Psoas muscle (tissue), 7 donors: ENCODE measurements at regions not wholly inside any gene's neighbourhood (a gene's known extent, or its start where the extent isn't known, plus 50 kb on each side); places are given as distances from the start of the nearest gene placed in this dataset.
A peak's percentile ranks its signal among the peaks of the same experiment; 100 is the strongest.

Experiments used
- ATAC-seq, 4 donors: fragments of 200-7000 bp; cut with Tn5 transposase; one replicate each; pipeline ENCODE4 v1.9.1; 2020; ENCODE audit warnings: moderate library complexity in 3 of 4, mild to moderate bottlenecking in 2 of 4
- DNase-seq, 2 donors: peaks; one replicate each; pipeline ENCODE4 v3.0.0-alpha.2; 2020
- H3K27ac ChIP-seq: fragments of 200-600 bp; one replicate; pipeline ENCODE4 v1.8.0; 2022
- H3K27me3 ChIP-seq, 3 donors: fragments of 200-600 bp in 1 of 3; one replicate each; pipeline versions ENCODE4 v1.6.1 to v1.8.0; 2013 to 2022; ENCODE audit warnings: low read length in 2 of 3, mild to moderate bottlenecking in 2 of 3, moderate library complexity in 1 of 3; ENCODE audit not compliant: insufficient read depth in 3 of 3
- H3K36me3 ChIP-seq, 2 donors: fragments of 200-600 bp in 1 of 2; one replicate each; pipeline versions ENCODE4 v1.6.1 to v1.8.0; 2013 to 2022; ENCODE audit warnings: low read depth in 1 of 2, mild to moderate bottlenecking in 1 of 2, moderate library complexity in 1 of 2; ENCODE audit not compliant: insufficient read depth in 1 of 2
- H3K4me1 ChIP-seq: fragments of 200-600 bp; one replicate; pipeline ENCODE4 v1.8.0; 2022
- H3K4me3 ChIP-seq: fragments of 200-600 bp; one replicate; pipeline ENCODE4 v1.8.0; 2022; ENCODE audit warnings: mild to moderate bottlenecking
- H3K9me3 ChIP-seq: fragments of 200-600 bp; one replicate; pipeline ENCODE4 v1.8.0; 2022
- CTCF ChIP-seq: fragments of 200-600 bp; IDR thresholded peaks from one replicate; pipeline ENCODE4 v1.8.0; 2022; ENCODE audit warnings: antibody characterized with exemption
- WGBS, 3 donors: extraction: QIAGEN DNeasy Blood & Tissue Kit; methylation state at CpG; one replicate each; pipeline versions ENCODE4 v1.1.6 to v1.1.7; 2013; 5-methylcytosine and 5-hydroxymethylcytosine counted together
- intact Hi-C, 2 donors: fragments of 100-400 bp; cut with DNase I; formaldehyde crosslinking; loops; one replicate each; pipeline versions ENCODE4 v1.11.0 to v1.14.2; 2022
- donor health status: healthy with polysubstance abuse.
- donor health status: DM: no; HTN: no; CAD: no; lungs with moderate emphysema.
- donor health status: Bipolar disorder and iron deficiency.
- donor health status: healthy.
- donor health status: DM: yes; HTN: yes; CAD: no.
- donor health status: DM: no; HTN: no; CAD: no.
- donor health status: DM: yes; HTN: yes; CAD: no.

GRCh38 chr1:30522031-30523004 is 201.1 kb downstream of the MATN1 start:
- Histone ChIP-seq H3K4me3 (no peak overlapping the region), H3K36me3 (no peaks in the 10 kb centered on the region), H3K9me3 (no peaks in the 10 kb centered on the region), H3K27ac (peak overlapping the region; percentile 93), H3K27me3 (no peaks in the 10 kb centered on the region), H3K4me1 (peaks cover 52% of the 10 kb centered on the region)
- peak; percentile 88 to 91 for DNase-seq
- intact Hi-C loops, result loop anchor here in 1 of 2 donors (10.0 kb wide), 1 partner anchor 1288 kb away; the partner anchor contains the start of genes MECR and PTPRU
- WGBS, 3 donors, result 13 to 16% (median 15%) methylated on average over 17 of the region's 17 CpGs
- TF ChIP-seq CTCF, result peak; percentile 15
- peak; percentile 51 to 69 (median 60) for ATAC-seq

DNA sequence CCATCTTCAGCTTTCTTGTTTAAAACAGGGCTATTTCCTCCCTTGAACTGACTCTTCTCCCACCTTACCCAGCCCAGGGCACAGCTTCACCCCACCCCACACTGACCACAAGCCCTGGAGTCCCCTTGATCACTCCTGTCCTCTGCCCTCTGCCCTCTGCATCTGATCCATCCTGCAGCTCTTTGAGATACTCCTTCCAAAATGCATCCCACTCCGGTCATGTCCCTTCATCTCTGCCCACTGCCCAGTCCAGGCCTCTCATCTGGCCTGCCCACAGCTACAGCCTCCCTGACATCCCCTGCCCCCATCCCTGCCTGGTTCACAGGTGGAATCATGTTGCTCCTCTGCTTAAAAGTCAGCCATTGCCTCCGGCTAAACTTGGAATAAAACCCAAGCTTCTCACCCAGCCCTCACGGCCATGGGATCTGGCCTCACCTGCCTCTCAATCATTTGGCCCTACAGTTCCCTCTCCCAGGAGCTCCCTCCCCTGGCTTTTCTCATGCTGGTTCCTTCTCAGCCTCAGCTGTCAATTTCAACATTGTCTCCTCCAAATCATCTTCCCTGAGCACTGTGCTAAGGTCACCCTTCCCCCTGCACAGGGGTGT is 202.0 kb downstream of the MATN1 start:
- intact Hi-C loops, result loop anchor here in 1 of 2 donors (10.0 kb wide), 1 partner anchor 1287 kb away; the partner anchor contains the start of genes MECR and PTPRU
- DNase-seq (no peak), ATAC-seq (no peak)
- Histone ChIP-seq H3K27me3 (peaks cover 0 to 2% (median 0%) of the 10 kb centered on the region in 3 donors), H3K4me3 (no peak overlapping the region), H3K4me1 (peaks cover 43% of the 10 kb centered on the region), H3K9me3 (no peaks in the 10 kb centered on the region), H3K27ac (peak overlapping the region; percentile 93), H3K36me3 (no peaks in the 10 kb centered on the region)
- TF ChIP-seq CTCF, result no peak
- 41 to 58% (median 50%) methylated on average over 3 of the region's 3 CpGs for WGBS, 3 donors

GRCh38 chr1:30520476-30520875 is 202.9 kb downstream of the MATN1 start:
- ATAC-seq, result no peak
- DNase-seq, result no peak
- Histone ChIP-seq H3K27ac (no peak overlapping the region), H3K4me3 (no peak overlapping the region), H3K36me3 (no peaks in the 10 kb centered on the region), H3K27me3 (peaks cover 0 to 3% (median 0%) of the 10 kb centered on the region in 3 donors), H3K9me3 (no peaks in the 10 kb centered on the region), H3K4me1 (peaks cover 37% of the 10 kb centered on the region)
- TF ChIP-seq CTCF, result no peak
- WGBS, 3 donors, result 68 to 77% (median 75%) methylated on average over 2 of the region's 2 CpGs
- intact Hi-C loops, result loop anchor here in 1 of 2 donors (10.0 kb wide), 1 partner anchor 1286 kb away; the partner anchor contains the start of genes MECR and PTPRU

DNA sequence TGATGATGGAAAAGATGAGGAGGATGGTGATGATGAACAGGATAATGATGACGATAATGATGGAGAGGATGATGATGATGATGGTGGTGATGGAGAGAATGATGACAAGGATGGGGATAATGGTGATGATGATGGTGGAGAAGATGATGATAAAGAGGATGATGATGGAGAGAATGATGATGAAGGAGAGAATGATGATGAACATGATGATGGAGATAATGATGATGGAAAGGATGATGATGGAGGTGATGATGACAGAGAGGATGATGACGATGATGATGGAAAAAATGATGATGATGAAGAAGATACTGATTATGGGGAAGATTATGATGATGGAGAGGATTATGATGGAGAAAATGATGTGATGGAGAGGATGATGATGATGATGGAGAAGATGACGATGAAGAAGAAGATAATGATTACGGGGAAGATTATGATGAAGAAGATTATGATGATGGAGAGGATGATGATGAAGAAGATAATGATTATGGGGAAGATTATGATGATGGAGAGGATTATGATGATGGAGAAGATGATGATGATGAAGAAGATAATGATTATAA is 204.1 kb downstream of the MATN1 start:
- no peak for TF ChIP-seq CTCF
- peaks cover 28% of the 10 kb centered on the region for H3K4me1 ChIP-seq
- WGBS, 3 donors, result 76 to 96% (median 78%) methylated on average over 4 of the region's 4 CpGs
- H3K27ac ChIP-seq, result no peak overlapping the region
- intact Hi-C loops, result no loop called here
- no peak for DNase-seq
- no peaks in the 10 kb centered on the region for H3K9me3 ChIP-seq
- no peaks in the 10 kb centered on the region for H3K36me3 ChIP-seq
- peaks cover 0 to 3% (median 0%) of the 10 kb centered on the region in 3 donors for H3K27me3 ChIP-seq
- no peak for ATAC-seq
- H3K4me3 ChIP-seq, result no peak overlapping the region
